MCF 10A (cell line): ENCODE measurements at regions not wholly inside any gene's neighbourhood (a gene's known extent, or its start where the extent isn't known, plus 50 kb on each side); places are given as distances from the start of the nearest gene placed in this dataset.

Source experiments
- BruUV-seq: library from RNA; stranded (reverse); fragments of 400-500 nt; replicated peaks from 2 replicates; lab custom pipeline; 2021; lab: Mats Ljungman, UMichigan
- CTCF ChIA-PET: fragments of 300-600 bp; sonication (Branson Sonifier 250); formaldehyde crosslinking; extraction: SDS; loops from one replicate; lab custom pipeline; 2021; ENCODE audit warnings: antibody characterized with exemption, inconsistent platforms; lab: Yijun Ruan, JAX
- POLR2A ChIA-PET: fragments of 300-600, 350-650 bp; sonication (Branson Sonifier 250); formaldehyde crosslinking; extraction: SDS; loops from one replicate; lab custom pipeline; 2020; ENCODE audit warnings: antibody characterized with exemption, inconsistent platforms; lab: Yijun Ruan, JAX
- DNase-seq: peaks from one replicate; pipeline ENCODE4 v3.0.0-alpha.2; 2018; ENCODE audit not compliant: unreplicated experiment
- H3K27ac Mint-ChIP-seq: one replicate; pipeline ENCODE4 v1.8.0; 2022; ENCODE audit warnings: mild to moderate bottlenecking, low read depth, mixed read lengths; ENCODE audit not compliant: unreplicated experiment
- H3K27me3 Mint-ChIP-seq: one replicate; pipeline ENCODE4 v1.8.0; 2022; ENCODE audit warnings: mixed read lengths; ENCODE audit not compliant: insufficient read depth, unreplicated experiment
- H3K36me3 Mint-ChIP-seq: one replicate; pipeline ENCODE4 v1.8.0; 2022; ENCODE audit warnings: mild to moderate bottlenecking, moderate library complexity, mixed read lengths; ENCODE audit not compliant: insufficient read depth, unreplicated experiment
- H3K4me1 Mint-ChIP-seq: one replicate; pipeline ENCODE4 v1.8.0; 2022; ENCODE audit warnings: mixed read lengths; ENCODE audit not compliant: insufficient read depth, unreplicated experiment
- H3K4me3 Mint-ChIP-seq: one replicate; pipeline ENCODE4 v1.8.0; 2022; ENCODE audit warnings: mild to moderate bottlenecking, moderate library complexity, mixed read lengths; ENCODE audit not compliant: unreplicated experiment
- H3K9me3 Mint-ChIP-seq: one replicate; pipeline ENCODE4 v1.8.0; 2022; ENCODE audit warnings: mixed read lengths; ENCODE audit not compliant: unreplicated experiment
- CTCF ChIP-seq: fragments of 200-600 bp; IDR thresholded peaks from one replicate; pipeline ENCODE4 v1.8.0; 2022; ENCODE audit warnings: antibody characterized with exemption, mild to moderate bottlenecking; ENCODE audit not compliant: unreplicated experiment
- intact Hi-C: fragments of 100-400 bp; cut with micrococcal nuclease; formaldehyde crosslinking; loops from 2 replicates; pipeline ENCODE4 v1.14.1; 2022

DNA sequence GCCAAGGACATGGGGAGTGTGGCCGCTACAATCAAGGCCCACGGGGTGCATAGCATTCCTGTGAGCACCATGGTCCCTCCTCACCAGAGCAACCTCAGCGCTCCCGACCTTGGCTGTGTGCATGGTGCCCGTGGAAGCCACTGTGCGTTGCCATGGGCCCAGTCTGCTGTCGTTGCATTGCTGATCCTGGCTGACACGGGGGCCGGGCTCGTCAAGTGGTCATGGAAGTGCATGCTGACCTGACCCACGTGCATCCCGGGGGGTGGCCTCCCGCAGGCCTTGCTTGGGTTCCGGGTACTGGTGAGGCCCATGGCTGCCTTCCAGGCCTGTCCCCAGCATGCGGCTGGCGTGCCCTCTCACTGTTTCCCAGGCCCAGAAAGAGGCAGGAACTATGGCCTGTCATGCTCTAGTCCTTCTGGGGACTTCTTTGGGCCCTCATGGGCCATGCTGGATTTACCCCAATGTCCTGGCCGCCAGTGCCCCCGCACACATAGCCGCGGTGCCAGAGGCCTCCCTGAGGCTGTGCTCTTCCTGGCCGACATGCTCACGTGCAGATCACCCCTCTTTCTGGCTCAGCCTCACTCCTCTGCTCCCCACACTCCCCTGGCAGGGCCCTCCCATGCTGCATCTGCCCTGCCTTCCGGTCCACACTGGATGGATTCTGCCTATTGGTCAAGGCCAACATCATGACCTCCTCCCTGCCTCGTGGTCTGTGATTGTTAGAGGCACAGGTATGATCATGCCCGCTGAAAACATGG is 1258.0 kb downstream of the BRD1 start:
- H3K27me3 Mint-ChIP-seq = no peaks in the 10 kb centered on the region
- H3K27ac Mint-ChIP-seq = no peak overlapping the region
- no peak for TF ChIP-seq CTCF
- H3K4me3 Mint-ChIP-seq = no peak overlapping the region
- ChIA-PET POLR2A (no interaction called here), CTCF (no interaction called here)
- BruUV-seq = no TSS peak
- intact Hi-C loops = no loop called here
- H3K9me3 Mint-ChIP-seq = peaks cover 22% of the 10 kb centered on the region
- DNase-seq = no peak
- H3K36me3 Mint-ChIP-seq = no peaks in the 10 kb centered on the region
- no peaks in the 10 kb centered on the region for H3K4me1 Mint-ChIP-seq

DNA sequence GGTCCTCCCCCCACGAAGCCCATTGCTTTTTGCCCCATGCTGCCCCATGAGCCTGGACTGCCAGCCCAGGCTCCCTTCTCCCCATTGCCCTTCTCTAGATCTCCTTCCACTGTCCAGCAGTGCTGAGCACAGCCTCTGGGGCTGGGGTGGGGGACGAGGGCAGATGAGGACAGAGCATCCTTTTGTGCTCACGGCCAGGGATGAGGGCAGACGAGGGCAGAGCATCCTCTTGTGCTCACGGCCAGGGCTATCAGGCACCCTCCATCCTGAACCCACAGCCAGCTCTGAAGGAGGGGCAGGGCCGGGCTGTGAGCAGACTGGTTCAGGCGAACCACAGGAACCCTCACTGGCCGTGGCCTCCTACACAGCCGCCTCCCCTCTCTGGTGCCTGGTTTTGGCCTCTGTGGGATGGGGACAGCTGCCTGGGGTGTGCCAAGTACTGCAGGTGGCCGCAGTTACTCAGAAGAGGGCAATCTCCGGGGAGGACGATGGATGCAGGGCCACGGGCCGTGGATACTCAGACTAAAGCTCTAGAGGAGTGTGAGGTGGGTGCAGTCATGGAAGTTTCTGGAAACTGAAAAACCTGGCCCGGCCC is 1258.8 kb downstream of the BRD1 start:
- H3K4me1 Mint-ChIP-seq = no peaks in the 10 kb centered on the region
- DNase-seq = no peak
- ChIA-PET POLR2A (no interaction called here), CTCF (no interaction called here)
- BruUV-seq = no TSS peak
- no peaks in the 10 kb centered on the region for H3K27me3 Mint-ChIP-seq
- intact Hi-C loops = no loop called here
- H3K9me3 Mint-ChIP-seq = peaks cover 22% of the 10 kb centered on the region
- H3K4me3 Mint-ChIP-seq = no peak overlapping the region
- TF ChIP-seq CTCF = no peak
- no peak overlapping the region for H3K27ac Mint-ChIP-seq
- no peaks in the 10 kb centered on the region for H3K36me3 Mint-ChIP-seq

GRCh38 chr22:48567213-48567975 is 1260.3 kb downstream of the BRD1 start:
- H3K27me3 Mint-ChIP-seq = no peaks in the 10 kb centered on the region
- no peak overlapping the region for H3K27ac Mint-ChIP-seq
- H3K4me1 Mint-ChIP-seq = no peaks in the 10 kb centered on the region
- no TSS peak for BruUV-seq
- DNase-seq = no peak
- intact Hi-C loops = no loop called here
- no peak for TF ChIP-seq CTCF
- ChIA-PET POLR2A (no interaction called here), CTCF (no interaction called here)
- H3K9me3 Mint-ChIP-seq = peaks cover 22% of the 10 kb centered on the region
- no peak overlapping the region for H3K4me3 Mint-ChIP-seq
- no peaks in the 10 kb centered on the region for H3K36me3 Mint-ChIP-seq

DNA sequence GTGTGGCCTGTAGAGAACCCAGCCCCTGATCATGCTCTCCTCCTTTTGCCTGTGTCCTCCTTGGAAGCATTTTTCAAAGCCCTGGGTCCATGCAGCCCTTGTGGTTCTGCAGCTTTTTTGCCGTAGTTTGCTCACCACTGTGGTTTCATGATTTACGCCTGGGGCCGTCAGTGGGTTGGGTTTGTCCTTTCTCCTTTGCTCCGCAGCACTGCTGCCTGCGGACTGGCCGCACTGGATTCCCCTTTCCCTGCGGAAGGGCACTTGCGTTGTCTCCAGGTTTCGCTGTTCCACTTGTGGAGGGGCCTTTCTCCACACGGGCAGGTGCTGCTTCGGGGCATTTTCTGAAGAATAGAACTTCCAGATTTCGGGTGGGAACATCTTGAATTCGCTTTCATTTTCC is 1260.9 kb downstream of the BRD1 start:
- H3K36me3 Mint-ChIP-seq = no peaks in the 10 kb centered on the region
- peaks cover 18% of the 10 kb centered on the region for H3K9me3 Mint-ChIP-seq
- no peak for DNase-seq
- H3K27me3 Mint-ChIP-seq = no peaks in the 10 kb centered on the region
- no peaks in the 10 kb centered on the region for H3K4me1 Mint-ChIP-seq
- TF ChIP-seq CTCF = no peak
- ChIA-PET POLR2A (no interaction called here), CTCF (no interaction called here)
- BruUV-seq = no TSS peak
- intact Hi-C loops = no loop called here
- H3K27ac Mint-ChIP-seq = no peak overlapping the region
- no peak overlapping the region for H3K4me3 Mint-ChIP-seq
